ENCODE measurements at regions not wholly inside any gene's neighbourhood (a gene's known extent, or its start where the extent isn't known, plus 50 kb on each side); places are given as distances from the start of the nearest gene placed in this dataset.

GRCh38 chr11:11016943-11017342, 159.1 kb upstream of the ZBED5 start:
- DNase-seq, result no peak

GRCh38 chr11:11016068-11016467, 158.2 kb upstream of the ZBED5 start:
- no peak for DNase-seq

DNA sequence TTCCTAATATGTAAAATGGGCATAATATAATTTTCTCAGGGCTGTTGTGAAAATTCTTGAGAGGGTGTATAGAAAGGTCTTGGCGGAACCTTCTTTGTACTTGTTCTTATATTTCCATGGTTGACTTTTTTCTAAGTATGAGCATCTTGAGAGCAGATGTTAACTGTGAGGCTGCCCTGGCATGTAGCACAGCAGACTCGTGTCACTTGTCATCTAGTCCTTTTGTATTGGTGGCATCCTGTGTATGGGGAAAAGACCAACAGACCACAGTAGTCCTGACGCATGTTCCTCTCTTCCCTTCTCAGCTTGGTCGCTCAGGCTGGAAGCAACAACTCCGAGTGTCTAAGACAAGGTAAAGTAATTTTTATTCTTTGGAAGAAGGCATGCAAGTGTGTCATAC, 153.8 kb upstream of the ZBED5 start:
- DNase-seq, result no peak

DNA sequence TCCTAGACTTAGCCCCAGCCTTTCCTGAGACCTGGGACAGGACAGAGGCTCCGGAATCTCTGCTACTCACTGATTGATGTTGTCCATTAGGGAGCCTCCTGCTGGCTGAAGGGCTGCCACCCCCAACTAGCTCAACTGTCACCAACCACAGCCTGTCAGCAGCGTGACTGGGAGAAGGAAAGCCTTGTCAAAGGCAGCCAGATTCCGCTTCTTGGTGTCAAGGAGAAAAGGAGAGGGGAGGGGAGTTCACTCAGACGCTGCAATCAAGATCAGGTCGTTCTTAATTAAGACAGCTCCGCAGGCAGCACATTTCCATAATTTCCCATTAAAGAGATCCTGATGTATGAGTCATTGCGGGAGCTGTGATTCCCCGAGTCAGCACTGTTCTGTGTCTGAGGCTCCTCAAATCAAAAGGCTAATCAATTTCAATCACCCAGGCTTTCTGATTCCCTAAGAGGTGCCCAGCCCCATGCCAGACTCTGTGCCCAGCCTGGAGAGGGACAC, 152.8 kb upstream of the ZBED5 start:
- peak in 17 of 56 donors; percentile 2 to 48 (median 8) for DNase-seq

- no peak for DNase-seq
Observed at GRCh38 chr11:11009179-11009578, 151.3 kb upstream of the ZBED5 start.

- DNase-seq, result no peak
Observed at GRCh38 chr11:11004069-11004468, 146.2 kb upstream of the ZBED5 start.

- no peak for DNase-seq
Observed at GRCh38 chr11:11003226-11003625, 145.4 kb upstream of the ZBED5 start.

- no peak for DNase-seq
Observed at GRCh38 chr11:11000579-11001283, 142.9 kb upstream of the ZBED5 start.

DNA sequence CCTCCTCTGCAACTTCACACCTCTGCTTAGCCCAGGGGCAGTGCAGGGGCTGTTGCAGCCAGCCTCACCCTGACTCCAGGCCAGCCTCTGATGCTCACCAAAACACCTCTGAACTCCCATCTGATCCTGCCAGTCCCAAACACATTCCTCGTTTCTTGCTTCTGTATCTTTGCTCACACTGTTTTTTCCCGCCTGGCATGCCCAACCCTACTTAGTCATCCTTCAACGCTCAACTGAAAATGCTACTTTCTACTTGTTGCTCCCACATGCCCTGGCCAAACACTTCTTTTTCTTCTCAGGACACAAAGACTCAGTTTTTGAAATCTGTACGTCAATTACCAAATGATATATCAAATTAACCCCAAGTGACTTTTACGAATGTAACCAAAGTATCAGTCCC, 140.8 kb upstream of the ZBED5 start:
- no peak for DNase-seq

DNA sequence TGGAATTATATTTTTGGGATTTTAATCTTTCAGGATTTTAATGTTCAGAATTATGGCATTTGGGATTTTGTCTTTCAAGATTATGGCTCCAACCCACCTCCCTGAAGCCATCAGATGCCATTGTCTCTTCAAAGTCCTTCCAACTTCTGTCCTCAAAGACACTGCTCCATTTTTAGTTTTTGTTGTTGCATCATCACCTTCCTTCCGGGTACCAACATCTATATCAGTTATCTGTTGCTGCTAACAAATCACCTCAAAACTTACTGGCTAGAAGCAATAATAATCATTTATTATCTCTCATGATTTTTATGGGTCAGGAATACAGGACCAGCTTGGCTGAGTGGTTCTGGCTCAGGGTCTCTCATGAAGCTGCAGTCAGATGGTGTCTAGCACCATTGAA, 138.8 kb upstream of the ZBED5 start:
- DNase-seq, result no peak

DNA sequence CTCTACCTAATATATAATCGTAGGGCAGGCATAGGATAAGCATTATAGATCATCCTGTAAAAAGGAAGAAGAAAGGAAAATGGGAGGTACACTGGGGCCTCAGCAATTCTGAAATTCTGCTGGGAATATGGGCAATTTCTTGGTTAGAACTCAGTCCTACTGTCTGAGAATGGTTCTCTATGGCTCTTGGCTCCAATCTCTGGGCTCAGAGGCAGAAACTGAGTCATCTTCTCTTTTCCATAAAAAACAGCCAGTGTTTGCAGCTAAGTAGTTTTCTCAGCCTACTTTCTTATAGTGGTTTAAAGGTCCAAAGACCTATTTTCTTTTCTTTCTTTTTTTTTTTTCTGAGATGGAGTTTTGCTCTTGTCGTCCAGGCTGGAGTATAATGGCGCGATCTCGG, 135.8 kb upstream of the ZBED5 start:
- DNase-seq, result no peak

- no peak for DNase-seq
Observed at GRCh38 chr11:10993186-10993585, 135.3 kb upstream of the ZBED5 start.

DNA sequence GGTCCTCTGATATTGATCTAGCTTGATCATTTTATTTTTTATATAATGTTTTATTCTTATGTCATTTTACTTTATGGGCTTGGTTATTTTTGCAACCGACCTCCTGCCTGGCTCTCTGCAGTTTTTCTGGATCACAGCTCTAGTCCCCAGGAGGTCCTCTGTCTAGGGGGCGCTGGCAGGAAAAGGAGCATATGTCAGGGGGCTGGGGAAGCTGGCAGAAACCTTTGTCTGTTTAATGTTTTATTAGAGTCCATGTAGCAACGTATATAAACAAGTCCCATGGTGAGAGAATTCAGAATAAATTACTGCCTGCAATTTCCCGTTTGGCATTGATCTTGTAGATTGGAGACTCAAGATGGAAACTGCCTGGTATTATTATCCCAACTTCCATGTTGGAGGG, 133.5 kb upstream of the ZBED5 start:
- DNase-seq, result no peak

DNA sequence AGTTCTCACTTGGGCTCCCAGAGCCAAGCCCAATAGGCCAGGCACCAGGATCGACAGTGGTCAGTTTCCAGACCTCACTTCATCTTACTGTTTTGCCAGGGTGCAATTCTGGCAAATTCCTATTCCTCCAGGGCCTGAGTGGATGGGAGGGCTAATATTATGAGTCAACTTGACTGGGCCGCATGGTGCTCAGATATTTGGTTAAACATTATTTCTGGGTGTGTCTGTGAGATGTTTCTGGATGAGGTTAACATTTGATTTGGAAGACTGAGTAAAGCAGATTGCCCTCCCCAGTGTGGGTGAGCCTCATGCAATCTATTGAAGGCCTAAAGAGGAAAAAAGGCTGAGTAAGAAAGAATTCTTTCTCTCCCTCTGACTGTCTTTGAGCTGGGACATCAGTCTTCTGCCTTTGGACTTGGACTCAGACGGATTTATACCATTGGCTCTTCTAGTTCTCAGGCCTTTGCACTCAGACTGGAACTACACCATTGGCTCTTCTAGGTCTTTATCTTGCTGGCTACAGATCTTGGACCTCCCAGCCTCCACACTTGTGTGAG, 132.9 kb upstream of the ZBED5 start:
- no peak for DNase-seq

DNA sequence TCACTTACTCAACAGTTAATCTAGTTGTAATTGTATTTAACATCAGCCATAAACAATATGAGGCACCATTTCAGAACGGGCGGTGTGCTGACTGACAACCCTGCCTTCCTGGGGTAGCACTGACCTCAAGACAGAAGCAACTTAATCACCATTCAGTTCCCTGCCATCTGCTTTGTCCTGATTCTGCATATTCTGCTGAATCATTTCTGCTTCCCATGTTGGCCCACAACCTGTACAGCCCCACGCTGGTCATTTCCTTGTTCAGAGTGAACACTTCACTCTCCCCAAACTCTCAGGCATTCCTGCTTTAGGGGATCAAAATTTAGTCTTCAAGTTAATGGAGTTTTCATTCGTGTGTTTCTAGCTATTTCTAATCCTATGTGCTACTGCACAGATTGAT, 132.3 kb upstream of the ZBED5 start:
- DNase-seq, result no peak

DNA sequence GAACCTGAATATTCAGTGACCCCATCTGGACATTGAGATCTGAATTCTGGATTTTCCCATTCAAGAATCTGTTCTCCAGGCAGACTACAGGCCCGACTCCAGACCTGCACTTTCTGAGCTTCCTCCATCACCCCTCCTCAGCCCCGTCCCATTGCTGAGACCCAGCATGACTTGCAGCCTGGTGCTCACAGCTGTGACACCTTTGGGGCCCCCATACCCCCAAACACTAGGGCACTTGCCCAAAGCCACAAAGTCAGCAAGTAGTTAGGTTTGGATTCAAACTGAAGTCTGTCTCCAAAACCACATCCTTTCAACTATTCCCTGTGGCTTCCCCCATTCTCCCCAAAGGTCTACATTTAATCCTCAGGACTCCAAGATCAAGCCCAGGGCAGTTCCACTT, 128.2 kb upstream of the ZBED5 start:
- DNase-seq, result no peak

DNA sequence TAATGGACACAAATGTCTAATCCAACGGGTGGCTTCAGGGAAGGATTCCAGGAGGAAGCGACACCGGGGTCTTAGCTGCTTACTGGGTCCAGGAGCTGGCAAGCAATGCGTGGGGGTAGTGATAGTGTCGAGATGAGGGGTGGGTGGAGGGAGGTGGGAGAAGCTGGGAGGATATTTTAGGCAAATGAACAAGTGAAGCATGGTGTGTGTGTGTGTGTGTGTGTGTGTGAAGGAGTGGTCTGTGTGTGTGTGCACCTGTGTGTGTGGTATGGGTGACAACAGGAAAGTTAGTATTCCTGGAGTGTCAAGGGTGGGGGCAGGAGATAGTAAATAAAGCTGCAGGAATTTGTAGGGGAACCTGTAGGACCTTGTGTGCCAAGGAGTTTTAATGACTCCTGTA, 126.9 kb upstream of the ZBED5 start:
- DNase-seq, result no peak

GRCh38 chr11:10984250-10984649, 126.4 kb upstream of the ZBED5 start:
- no peak for DNase-seq

DNA sequence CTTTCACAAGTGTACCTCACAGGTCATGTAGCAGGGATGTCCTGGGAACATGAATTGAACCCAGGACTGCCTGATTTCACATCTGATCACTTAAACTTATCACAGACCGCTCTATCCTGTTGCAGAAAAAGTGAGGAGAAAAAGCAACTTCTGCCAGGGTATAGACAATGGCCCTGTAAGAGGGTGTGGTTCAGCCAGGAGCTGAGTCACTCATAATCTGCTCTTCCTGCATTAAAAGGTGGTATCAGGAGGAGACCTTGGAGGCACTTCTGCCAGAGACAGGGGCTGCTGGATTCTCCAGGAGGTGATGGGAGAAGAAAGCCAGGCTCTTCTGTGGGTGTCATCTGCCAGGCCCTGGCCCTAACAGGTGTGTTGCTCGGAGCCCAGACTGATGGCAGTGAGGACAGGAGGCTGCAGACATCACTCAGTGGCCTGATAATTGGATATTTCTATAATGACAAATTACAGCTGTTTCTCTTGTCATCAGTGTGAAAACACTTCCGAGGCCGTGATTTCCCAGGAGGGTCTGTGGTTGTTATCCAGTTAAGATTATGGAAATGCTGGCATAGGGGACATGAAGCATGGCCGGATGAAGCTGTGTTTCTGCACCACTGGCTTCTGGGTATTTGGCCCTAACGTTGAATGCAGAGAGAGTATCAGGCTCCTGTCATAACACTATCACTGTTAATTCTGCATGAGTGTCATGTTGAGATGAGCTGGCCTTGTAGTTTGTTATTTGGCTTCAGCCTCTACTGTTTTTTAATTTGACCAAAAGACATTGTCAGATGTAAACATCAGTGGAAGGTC, 125.1 kb upstream of the ZBED5 start:
- DNase-seq, result no peak

- no peak for DNase-seq
Observed at GRCh38 chr11:10979529-10979928, 121.7 kb upstream of the ZBED5 start.

DNA sequence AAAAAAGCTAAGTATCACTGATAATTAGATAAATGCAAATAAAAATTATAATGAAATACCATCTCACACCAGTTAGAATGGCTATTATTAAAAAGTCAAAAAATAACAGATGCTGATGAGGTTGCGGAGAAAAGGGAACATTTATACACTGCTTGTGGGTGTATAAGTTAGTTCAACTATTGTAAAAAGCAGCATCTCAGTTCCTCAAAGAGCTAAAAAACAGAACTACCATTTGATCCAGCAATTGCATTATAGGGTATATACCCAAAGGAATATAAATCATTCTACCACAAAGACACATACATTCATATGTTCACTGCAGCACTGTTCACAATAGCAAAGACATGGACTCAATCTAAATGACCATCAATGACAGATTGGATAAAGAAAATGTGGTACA, 120.3 kb upstream of the ZBED5 start:
- no peak for DNase-seq

GRCh38 chr11:10975287-10975721, 117.5 kb upstream of the ZBED5 start:
- DNase-seq, result peak in 11 of 56 donors; percentile 2 to 43 (median 11)
